ENCODE measurements at regions not wholly inside any gene's neighbourhood (a gene's known extent, or its start where the extent isn't known, plus 50 kb on each side); places are given as distances from the start of the nearest gene placed in this dataset.

DNA sequence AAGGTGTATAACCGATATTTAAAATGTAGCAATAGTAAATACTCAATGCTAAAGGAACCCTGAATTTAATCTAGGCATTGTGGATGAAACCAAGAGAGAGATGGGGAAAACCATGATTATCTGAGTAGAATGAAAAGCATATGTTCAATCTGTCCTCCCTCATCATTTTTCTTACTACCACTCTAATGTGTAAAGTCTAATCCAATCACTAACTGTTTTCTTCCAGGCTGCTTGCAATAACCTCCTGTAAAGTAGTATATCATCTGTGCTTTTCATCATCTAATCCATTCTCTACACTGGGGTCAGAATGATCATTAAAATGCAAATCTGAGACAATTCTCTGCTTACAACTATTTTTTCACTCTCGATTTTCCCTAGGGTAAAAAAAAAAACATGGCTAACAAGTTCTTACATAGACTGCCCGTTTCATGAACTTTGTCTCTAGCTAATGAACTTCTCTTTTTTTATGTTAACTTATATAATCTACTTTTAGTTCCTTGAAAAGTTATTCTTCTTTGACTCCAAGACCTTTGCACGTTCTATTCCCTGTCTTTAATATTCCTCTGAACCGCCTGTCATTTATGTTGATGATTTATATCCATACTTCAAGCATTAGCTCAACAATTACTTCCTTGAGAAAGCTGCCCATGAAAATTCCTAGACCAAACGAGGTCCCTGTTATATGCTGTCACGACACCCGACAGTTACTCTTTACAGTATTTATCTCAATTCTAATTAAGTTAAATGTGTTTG is 94.7 kb upstream of the SLC8A1 start:
- ATAC-seq = no peak
- Mint-ChIP-seq H3K4me1 (peaks cover 0 to 2% (median 0%) of the 10 kb centered on the region in 7 donors), H3K9me3 (peaks cover 0 to 6% (median 0%) of the 10 kb centered on the region in 11 donors), H3K27me3 (no peaks in the 10 kb centered on the region), H3K4me3 (no peak overlapping the region), H3K36me3 (no peaks in the 10 kb centered on the region), H3K27ac (no peak overlapping the region)
- CTCF ChIA-PET = no interaction called here
- Histone ChIP-seq H3K9me3 (ENCODE audit: control insufficient read depth in 2 of 3, low read length in 3 of 3) (no peaks in the 10 kb centered on the region), H3K36me3 (ENCODE audit: control insufficient read depth in 2 of 3, insufficient read depth in 3 of 3, low read length in 3 of 3) (no peaks in the 10 kb centered on the region), H3K27ac (ENCODE audit: low read depth, low read length) (no peak overlapping the region), H3K4me3 (ENCODE audit: low read length) (no peak overlapping the region), H3K4me1 (ENCODE audit: control insufficient read depth in 2 of 2, insufficient read depth in 2 of 2, low read length in 2 of 2) (no peaks in the 10 kb centered on the region), H3K27me3 (ENCODE audit: control insufficient read depth in 2 of 2, insufficient read depth in 2 of 2, low read length in 2 of 2) (no peaks in the 10 kb centered on the region)
- intact Hi-C loops (cut with micrococcal nuclease) = no loop called here
- POLR2A ChIA-PET = no interaction called here
- DNase-seq = no peak

GRCh38 chr2:40548521-40548920 is 96.6 kb upstream of the SLC8A1 start:
- ATAC-seq = no peak
- ChIA-PET POLR2A (no interaction called here), CTCF (no interaction called here)
- no peak overlapping the region for H3K4me3 Mint-ChIP-seq
- H3K27ac ChIP-seq (ENCODE audit: low read depth, low read length) = no peak overlapping the region
- no peaks in the 10 kb centered on the region for H3K36me3 Mint-ChIP-seq
- DNase-seq = no peak
- intact Hi-C loops (cut with micrococcal nuclease) = no loop called here
- no peaks in the 10 kb centered on the region for H3K36me3 ChIP-seq (ENCODE audit: control insufficient read depth in 2 of 3, insufficient read depth in 3 of 3, low read length in 3 of 3)
- H3K4me1 Mint-ChIP-seq = peaks cover 0 to 2% (median 0%) of the 10 kb centered on the region in 7 donors
- H3K4me3 ChIP-seq (ENCODE audit: low read length) = no peak overlapping the region
- H3K27ac Mint-ChIP-seq = no peak overlapping the region
- H3K9me3 ChIP-seq (ENCODE audit: control insufficient read depth in 2 of 3, low read length in 3 of 3) = no peaks in the 10 kb centered on the region
- H3K4me1 ChIP-seq (ENCODE audit: control insufficient read depth in 2 of 2, insufficient read depth in 2 of 2, low read length in 2 of 2) = no peaks in the 10 kb centered on the region
- H3K27me3 ChIP-seq (ENCODE audit: control insufficient read depth in 2 of 2, insufficient read depth in 2 of 2, low read length in 2 of 2) = no peaks in the 10 kb centered on the region
- H3K27me3 Mint-ChIP-seq = peaks cover 0 to 2% (median 0%) of the 10 kb centered on the region in 5 donors
- H3K9me3 Mint-ChIP-seq = peaks cover 0 to 6% (median 0%) of the 10 kb centered on the region in 11 donors

- H3K36me3 ChIP-seq (ENCODE audit: control insufficient read depth in 2 of 3, insufficient read depth in 3 of 3, low read length in 3 of 3) = no peaks in the 10 kb centered on the region
- H3K4me3 ChIP-seq (ENCODE audit: low read length) = no peak overlapping the region
- intact Hi-C loops (cut with micrococcal nuclease) = loop anchor here in 1 of 2 donors (5.0 to 10.0 kb wide), 2 partner anchors 98 to 1235 kb away; partner anchors contain the start of gene SLC8A1
- no peak overlapping the region for H3K27ac Mint-ChIP-seq
- H3K27ac ChIP-seq (ENCODE audit: low read depth, low read length) = no peak overlapping the region
- ATAC-seq = no peak
- ChIA-PET POLR2A (no interaction called here), CTCF (no interaction called here)
- H3K9me3 Mint-ChIP-seq = peaks cover 0 to 5% (median 0%) of the 10 kb centered on the region in 11 donors
- H3K4me1 Mint-ChIP-seq = peaks cover 0 to 2% (median 0%) of the 10 kb centered on the region in 7 donors
- no peaks in the 10 kb centered on the region for H3K27me3 ChIP-seq (ENCODE audit: control insufficient read depth in 2 of 2, insufficient read depth in 2 of 2, low read length in 2 of 2)
- no peak for DNase-seq
- H3K4me1 ChIP-seq (ENCODE audit: control insufficient read depth in 2 of 2, insufficient read depth in 2 of 2, low read length in 2 of 2) = no peaks in the 10 kb centered on the region
- H3K27me3 Mint-ChIP-seq = peaks cover 0 to 7% (median 0%) of the 10 kb centered on the region in 5 donors
- H3K9me3 ChIP-seq (ENCODE audit: control insufficient read depth in 2 of 3, low read length in 3 of 3) = no peaks in the 10 kb centered on the region
- no peaks in the 10 kb centered on the region for H3K36me3 Mint-ChIP-seq
- H3K4me3 Mint-ChIP-seq = no peak overlapping the region
These were observed 98.2 kb upstream of the SLC8A1 start for GRCh38 chr2:40550085-40550484.

DNA sequence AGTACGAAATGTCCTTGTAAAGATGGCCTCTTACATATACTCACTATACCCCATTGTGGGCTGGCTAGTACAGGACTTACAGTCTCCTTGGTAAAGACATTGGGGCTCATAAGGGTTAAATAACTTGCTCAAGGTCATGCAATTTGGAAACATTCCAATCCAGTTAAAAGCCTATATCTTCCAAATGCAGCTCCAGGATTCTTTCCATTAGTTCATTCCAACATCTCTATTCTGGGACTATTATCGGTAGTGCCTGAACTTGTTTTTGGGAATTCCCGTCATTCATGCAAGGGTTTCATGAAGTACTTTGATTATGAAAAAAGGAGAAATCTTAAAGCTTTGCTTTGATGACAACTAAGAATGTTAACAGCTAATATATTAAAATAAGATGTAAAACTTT is 99.2 kb upstream of the SLC8A1 start:
- intact Hi-C loops (cut with micrococcal nuclease) = loop anchor here in 1 of 2 donors (5.0 to 10.0 kb wide), 2 partner anchors 99 to 1234 kb away; partner anchors contain the start of gene SLC8A1
- H3K27ac Mint-ChIP-seq = no peak overlapping the region
- peaks cover 0 to 7% (median 0%) of the 10 kb centered on the region in 5 donors for H3K27me3 Mint-ChIP-seq
- ATAC-seq (no peak), DNase-seq (no peak)
- no peak overlapping the region for H3K4me3 Mint-ChIP-seq
- H3K27ac ChIP-seq (ENCODE audit: low read depth, low read length) = no peak overlapping the region
- H3K4me3 ChIP-seq (ENCODE audit: low read length) = no peak overlapping the region
- H3K9me3 ChIP-seq (ENCODE audit: control insufficient read depth in 2 of 3, low read length in 3 of 3) = no peaks in the 10 kb centered on the region
- no peaks in the 10 kb centered on the region for H3K36me3 Mint-ChIP-seq
- POLR2A ChIA-PET = interaction anchor here (0.6 kb wide), 1 partner anchor 1766 kb away, joined by 5 read pairs; no protein-coding TSS in a partner anchor
- H3K36me3 ChIP-seq (ENCODE audit: control insufficient read depth in 2 of 3, insufficient read depth in 3 of 3, low read length in 3 of 3) = no peaks in the 10 kb centered on the region
- no peaks in the 10 kb centered on the region for H3K27me3 ChIP-seq (ENCODE audit: control insufficient read depth in 2 of 2, insufficient read depth in 2 of 2, low read length in 2 of 2)
- H3K9me3 Mint-ChIP-seq = no peaks in the 10 kb centered on the region
- no peaks in the 10 kb centered on the region for H3K4me1 ChIP-seq (ENCODE audit: control insufficient read depth in 2 of 2, insufficient read depth in 2 of 2, low read length in 2 of 2)
- CTCF ChIA-PET = no interaction called here
- H3K4me1 Mint-ChIP-seq = peaks cover 0 to 4% (median 0%) of the 10 kb centered on the region in 7 donors

DNA sequence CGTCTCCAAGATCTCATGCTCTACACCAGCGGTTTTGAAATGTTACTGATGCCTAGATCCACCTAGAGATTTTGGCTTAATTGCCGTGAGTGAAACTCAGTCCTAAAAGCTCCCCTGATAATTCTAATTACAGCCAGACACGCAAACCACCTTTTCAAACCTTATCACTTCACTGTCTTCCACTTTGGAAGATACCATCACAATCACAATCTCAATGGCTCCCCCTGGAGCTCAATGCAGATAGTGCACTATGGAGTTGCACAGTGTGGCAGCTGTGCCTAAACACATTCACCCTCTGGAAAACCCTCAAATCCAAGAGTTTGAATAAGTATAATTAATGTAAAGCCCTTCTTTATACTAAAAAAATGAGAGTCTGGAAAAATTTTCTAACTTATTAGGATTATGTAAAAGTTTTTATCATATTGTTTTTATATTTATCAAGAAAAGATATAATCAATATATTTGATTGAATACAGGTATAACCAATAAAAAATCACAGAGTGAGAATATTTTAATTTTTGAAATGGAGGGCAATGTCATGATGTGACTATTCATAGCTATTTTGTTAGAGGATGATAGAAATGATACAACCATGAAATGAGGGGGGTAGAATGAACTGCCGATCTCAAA is 102.9 kb upstream of the SLC8A1 start:
- ATAC-seq (peak; percentile 75), DNase-seq (peak in 6 of 9 donors; percentile 5 to 49 (median 12))
- Histone ChIP-seq H3K9me3 (ENCODE audit: control insufficient read depth in 2 of 3, low read length in 3 of 3) (no peaks in the 10 kb centered on the region), H3K27me3 (ENCODE audit: control insufficient read depth in 2 of 2, insufficient read depth in 2 of 2, low read length in 2 of 2) (no peaks in the 10 kb centered on the region), H3K4me3 (ENCODE audit: low read length) (no peak overlapping the region), H3K27ac (ENCODE audit: low read depth, low read length) (no peak overlapping the region), H3K4me1 (ENCODE audit: control insufficient read depth in 2 of 2, insufficient read depth in 2 of 2, low read length in 2 of 2) (no peaks in the 10 kb centered on the region), H3K36me3 (ENCODE audit: control insufficient read depth in 2 of 3, insufficient read depth in 3 of 3, low read length in 3 of 3) (no peaks in the 10 kb centered on the region)
- intact Hi-C loops (cut with micrococcal nuclease) = loop anchor here (1.0 to 10.0 kb wide), 4 partner anchors 102 to 1230 kb away; partner anchors contain the start of gene SLC8A1 (in 1 of the 2)
- ChIA-PET POLR2A (no interaction called here), CTCF (interaction anchor here (0.7 kb wide), 1 partner anchor 10 kb away, joined by 3 read pairs; no protein-coding TSS in a partner anchor)
- Mint-ChIP-seq H3K4me1 (peaks cover 0 to 2% (median 0%) of the 10 kb centered on the region in 7 donors), H3K27me3 (peaks cover 0 to 7% (median 0%) of the 10 kb centered on the region in 5 donors), H3K27ac (no peak overlapping the region), H3K9me3 (no peaks in the 10 kb centered on the region), H3K36me3 (no peaks in the 10 kb centered on the region), H3K4me3 (no peak overlapping the region)

GRCh38 chr2:40556293-40556692 is 104.4 kb upstream of the SLC8A1 start:
- Histone ChIP-seq H3K36me3 (ENCODE audit: control insufficient read depth in 2 of 3, insufficient read depth in 3 of 3, low read length in 3 of 3) (no peaks in the 10 kb centered on the region), H3K27me3 (ENCODE audit: control insufficient read depth in 2 of 2, insufficient read depth in 2 of 2, low read length in 2 of 2) (no peaks in the 10 kb centered on the region), H3K9me3 (ENCODE audit: control insufficient read depth in 2 of 3, low read length in 3 of 3) (no peaks in the 10 kb centered on the region), H3K4me3 (ENCODE audit: low read length) (no peak overlapping the region), H3K27ac (ENCODE audit: low read depth, low read length) (no peak overlapping the region), H3K4me1 (ENCODE audit: control insufficient read depth in 2 of 2, insufficient read depth in 2 of 2, low read length in 2 of 2) (no peaks in the 10 kb centered on the region)
- POLR2A ChIA-PET = no interaction called here
- no peak overlapping the region for H3K27ac Mint-ChIP-seq
- H3K4me3 Mint-ChIP-seq = no peak overlapping the region
- peaks cover 0 to 5% (median 0%) of the 10 kb centered on the region in 11 donors for H3K9me3 Mint-ChIP-seq
- DNase-seq (no peak), ATAC-seq (no peak)
- CTCF ChIA-PET = no interaction called here
- H3K4me1 Mint-ChIP-seq = peaks cover 0 to 2% (median 0%) of the 10 kb centered on the region in 7 donors
- intact Hi-C loops (cut with micrococcal nuclease) = loop anchor here in 1 of 2 donors (10.0 kb wide), 1 partner anchor 1229 kb away; no protein-coding TSS in a partner anchor
- H3K36me3 Mint-ChIP-seq = no peaks in the 10 kb centered on the region
- H3K27me3 Mint-ChIP-seq = peaks cover 0 to 7% (median 0%) of the 10 kb centered on the region in 5 donors
